K562 (cell line): ENCODE measurements at regions not wholly inside any gene's neighbourhood (a gene's known extent, or its start where the extent isn't known, plus 50 kb on each side); places are given as distances from the start of the nearest gene placed in this dataset.

Experiments used
- ATAC-seq: fragments of 200-7000 bp; cut with Tn5 transposase; 3 replicates; pipeline ENCODE4 v1.9.1; 2020; ENCODE audit warnings: moderate library complexity
- BruUV-seq: library from RNA; stranded (reverse); fragments of 400-500 nt; replicated peaks from 2 replicates; lab custom pipeline; 2021; lab: Mats Ljungman, UMichigan
- CTCF ChIA-PET: fragments of 300-600 bp; formaldehyde crosslinking; extraction: SDS; loops from one replicate; lab custom pipeline; 2021; ENCODE audit warnings: low intra/inter-chr PET ratio; lab: Yijun Ruan, JAX
- POLR2A ChIA-PET: fragments of 300-600, 350-650 bp; sonication (Branson Sonifier 250); formaldehyde crosslinking; extraction: SDS; loops from one replicate; lab custom pipeline; 2021; ENCODE audit warnings: antibody characterized with exemption, inconsistent platforms; lab: Yijun Ruan, JAX
- DNase-seq, 4 experiments: peaks; one replicate each; pipeline versions ENCODE4 v3.0.0 to v3.0.0-alpha.2; 2011 to 2018; ENCODE audit warnings: low spot score in 3 of 4, mixed read lengths in 3 of 4; ENCODE audit errors: extremely low read depth in 1 of 4
- FAIRE-seq: peaks from 2 replicates; lab custom pipeline; 2011; peaks lifted over from hg19 to GRCh38; lab: Jason Lieb, UNC
- H2AFZ ChIP-seq: 2 replicates; pipeline ENCODE4 v1.6.0; 2011; ENCODE audit warnings: low read depth, low read length, control low read depth, inconsistent platforms
- H3K27ac ChIP-seq: fragments of 200-600 bp; 3 replicates; pipeline ENCODE4 v1.8.0; 2011; ENCODE audit warnings: low read depth, mild to moderate bottlenecking, control low read depth, inconsistent platforms, low read length, moderate library complexity, mixed read lengths; ENCODE audit errors: extremely low read depth
- H3K27me3 ChIP-seq, 2 experiments: fragments of 300-600 bp in 1 of 2; 2 replicates in 1 of 2; 3 replicates in 1 of 2; pipeline versions ENCODE4 v1.6.0 to v1.8.0; 2011; ENCODE audit warnings: inconsistent platforms in 2 of 2, low read length in 2 of 2, mild to moderate bottlenecking in 1 of 2, mixed read lengths in 1 of 2, moderate library complexity in 1 of 2; ENCODE audit not compliant: control insufficient read depth in 2 of 2, insufficient read depth in 2 of 2
- H3K36me3 ChIP-seq: fragments of 300-600 bp; 3 replicates; pipeline ENCODE4 v1.8.0; 2011; ENCODE audit warnings: mild to moderate bottlenecking, low read length, inconsistent platforms; ENCODE audit not compliant: control insufficient read depth, insufficient read depth
- H3K4me1 ChIP-seq, 2 experiments: fragments of 200-600 bp in 1 of 2; replicated peaks in 1 of 2; 2 replicates in 1 of 2; 3 replicates in 1 of 2; pipeline versions ENCODE4 v1.5.1 to v1.8.0; 2011; ENCODE audit warnings: inconsistent platforms in 2 of 2, low read length in 2 of 2, mild to moderate bottlenecking in 1 of 2, mixed read lengths in 1 of 2, moderate library complexity in 1 of 2; ENCODE audit not compliant: control insufficient read depth in 2 of 2, insufficient read depth in 2 of 2
- H3K4me2 ChIP-seq: 2 replicates; pipeline ENCODE4 v1.6.1; 2011; ENCODE audit warnings: low read length, control low read depth, inconsistent platforms, mixed read lengths; ENCODE audit not compliant: insufficient read depth
- H3K4me3 ChIP-seq: fragments of 200-600 bp; sonication (generic), shearing (Covaris generic); 2 replicates; pipeline ENCODE4 v1.5.1; 2016; ENCODE audit warnings: control low read depth, inconsistent platforms
- H3K79me2 ChIP-seq: fragments of 200-600 bp; 3 replicates; pipeline ENCODE4 v1.8.0; 2011; ENCODE audit warnings: low read length, inconsistent platforms; ENCODE audit not compliant: control insufficient read depth, insufficient read depth
- H3K9ac ChIP-seq, 2 experiments: 2 replicates each; pipeline versions ENCODE4 v1.6.0 to v1.6.1; 2011; ENCODE audit warnings: low read depth in 2 of 2, low read length in 2 of 2, control low read depth in 1 of 2, inconsistent platforms in 1 of 2, mild to moderate bottlenecking in 1 of 2, mixed read lengths in 1 of 2; ENCODE audit not compliant: insufficient read depth in 1 of 2
- H3K9me1 ChIP-seq: one replicate; pipeline ENCODE4 v1.6.0; 2011; ENCODE audit warnings: inconsistent platforms, mild to moderate bottlenecking, low read length, moderate library complexity; ENCODE audit not compliant: control insufficient read depth, insufficient read depth
- H3K9me3 ChIP-seq: replicated peaks from 2 replicates; pipeline ENCODE4 v1.5.1; 2011; ENCODE audit warnings: low read depth, low read length, inconsistent platforms; ENCODE audit not compliant: control insufficient read depth, insufficient read depth
- H4K20me1 ChIP-seq: replicated peaks from 2 replicates; pipeline ENCODE4 v1.6.1; 2011; ENCODE audit warnings: low read length, inconsistent platforms, mixed read lengths; ENCODE audit not compliant: control insufficient read depth, insufficient read depth
- CCAR2 ChIP-seq: fragments of 200-400 bp; formaldehyde crosslinking; IDR thresholded peaks from 2 replicates; pipeline ENCODE4 v1.6.1; 2017; ENCODE audit warnings: mild to moderate bottlenecking, low read depth, low read length
- CHD4 ChIP-seq: fragments of 200-600 bp; sonication (generic); IDR thresholded peaks from 3 replicates; pipeline ENCODE4 v1.6.1; 2012; ENCODE audit warnings: low read depth, mild to moderate bottlenecking, mixed read lengths, low read length, inconsistent platforms; ENCODE audit not compliant: insufficient read depth, insufficient replicate concordance, poor library complexity, severe bottlenecking
- CHD7 ChIP-seq: fragments of 200-600 bp; sonication (generic); IDR thresholded peaks from one replicate; pipeline ENCODE4 v1.6.1; 2012; ENCODE audit warnings: mild to moderate bottlenecking, low read depth, low read length, inconsistent platforms
- JUNB ChIP-seq: fragments of 450-650 bp; formaldehyde crosslinking; conservative IDR thresholded peaks from 2 replicates; pipeline ENCODE4 v1.4.0; 2020; ENCODE audit warnings: mild to moderate bottlenecking
- KLF1 ChIP-seq: fragments of 450-650 bp; IDR thresholded peaks from 2 replicates; pipeline ENCODE4 v1.6.1; 2016; ENCODE audit warnings: missing genetic modification characterization, missing compliant biosample characterization
- NONO ChIP-seq, 2 experiments: fragments of 200-400 bp in 1 of 2; fragments of 450-650 bp in 1 of 2; formaldehyde crosslinking in 1 of 2; IDR thresholded peaks; 2 replicates each; pipeline ENCODE4 v1.6.1; 2017; ENCODE audit warnings: low read depth in 2 of 2, mild to moderate bottlenecking in 2 of 2, moderate library complexity in 2 of 2, low read length in 1 of 2
- THRB ChIP-seq: fragments of 450-650 bp; formaldehyde crosslinking; conservative IDR thresholded peaks from 2 replicates; pipeline ENCODE4 v1.4.0; 2022; ENCODE audit warnings: mild to moderate bottlenecking, missing genetic modification characterization
- ZBED1 ChIP-seq: IDR thresholded peaks from 2 replicates; pipeline ENCODE4 v1.6.1; 2014
- ZBTB9 ChIP-seq: fragments of 450-650 bp; formaldehyde crosslinking; IDR thresholded peaks from 2 replicates; pipeline ENCODE4 v1.4.0; 2020; ENCODE audit warnings: mild to moderate bottlenecking, moderate library complexity
- WGBS: fragments of 100-300 bp; shearing (Covaris generic); methylation state at CpG from one replicate; pipeline ENCODE4 v1.1.6; 2016; ENCODE audit warnings: low coverage, mixed read lengths; ENCODE audit not compliant: insufficient coverage; ENCODE audit errors: missing lambda C conversion rate; 5-methylcytosine and 5-hydroxymethylcytosine counted together
- in situ Hi-C: fragments of 300-500 bp; cut with MboI; formaldehyde crosslinking; loops from 4 replicates; pipeline ENCODE4 v1.15.0; 2018; ENCODE audit warnings: inconsistent platforms, mixed read lengths
- intact Hi-C: fragments of 100-400 bp; cut with micrococcal nuclease; formaldehyde crosslinking; loops from 2 replicates; pipeline ENCODE4 v1.14.2; 2022

- FAIRE-seq, result no peak
- Histone ChIP-seq H3K27ac (no peak overlapping the region), H3K9ac (no peak overlapping the region), H4K20me1 (peaks cover 3% of the 10 kb centered on the region; the same call in 1 of the 2 replicates), H2AFZ (no peak overlapping the region), H3K79me2 (no peaks in the 10 kb centered on the region), H3K9me1 (no peaks in the 10 kb centered on the region), H3K27me3 (peaks cover 0 to 17% of the 10 kb centered on the region in 2 experiments; a peak in 1 of 5 replicates), H3K9me3 (no peaks in the 10 kb centered on the region), H3K36me3 (no peaks in the 10 kb centered on the region), H3K4me2 (no peak overlapping the region), H3K4me1 (no peaks in the 10 kb centered on the region), H3K4me3 (no peak overlapping the region)
- 0% methylated on average over 3 of the region's 3 CpGs for WGBS
- intact Hi-C loops (no loop called here), in situ Hi-C loops (no loop called here)
- ChIA-PET CTCF (no interaction called here), POLR2A (interaction anchor here (0.9 kb wide), 1 partner anchor 12 kb away, joined by 3 read pairs; no protein-coding TSS in a partner anchor)
- DNase-seq, result no peak
- no peak for ATAC-seq
- BruUV-seq, result no TSS peak
- TF ChIP-seq CCAR2 (no peak), CHD4 (no peak), THRB (no peak), ZBTB9 (no peak), ZBED1 (no peak), NONO (IDR thresholded peaks at IDR 0.05; ENCODE audit: low read depth in 2 of 2, low read length in 1 of 2) (no peak), JUNB (CRISPR knock-in tag) (no peak), KLF1 (tag) (no peak), CHD7 (no peak)
Observed at GRCh38 chr10:78553792-78554191, 515.0 kb upstream of the ZMIZ1 start.
